GM18517 (cell line): ENCODE measurements at regions not wholly inside any gene's neighbourhood (a gene's known extent, or its start where the extent isn't known, plus 50 kb on each side); places are given as distances from the start of the nearest gene placed in this dataset.
"Not testable (repeated sequence)": the region's sequence is repeated elsewhere in the genome, so short reads cannot be mapped to it uniquely, and the experiment has no call there.

ENCODE experiments used
- ATAC-seq: cut with Tn5 transposase; IDR thresholded peaks from one replicate; pipeline ENCODE4 v1.9.1; 2021; ENCODE audit warnings: mild to moderate bottlenecking, moderate library complexity; ENCODE audit not compliant: unreplicated experiment

GRCh38 chr10:29363930-29364329 lies 75.1 kb downstream of the LYZL1 start:
- not testable (repeated sequence) for ATAC-seq

GRCh38 chr10:29366206-29366605 lies 77.3 kb downstream of the LYZL1 start:
- not testable (repeated sequence) for ATAC-seq

- ATAC-seq: no peak
Observed at GRCh38 chr10:29369419-29369818, 80.5 kb downstream of the LYZL1 start.

- no peak for ATAC-seq
Observed at GRCh38 chr10:29370097-29371092, 81.5 kb downstream of the LYZL1 start.

GRCh38 chr10:29372920-29373319 lies 84.0 kb downstream of the LYZL1 start:
- no peak for ATAC-seq

GRCh38 chr10:29374162-29374561 lies 85.3 kb downstream of the LYZL1 start:
- ATAC-seq: no peak

GRCh38 chr10:29375888-29376287 lies 87.0 kb downstream of the LYZL1 start:
- ATAC-seq: no peak

GRCh38 chr10:29377333-29377961 lies 88.6 kb downstream of the LYZL1 start:
- no peak for ATAC-seq

DNA sequence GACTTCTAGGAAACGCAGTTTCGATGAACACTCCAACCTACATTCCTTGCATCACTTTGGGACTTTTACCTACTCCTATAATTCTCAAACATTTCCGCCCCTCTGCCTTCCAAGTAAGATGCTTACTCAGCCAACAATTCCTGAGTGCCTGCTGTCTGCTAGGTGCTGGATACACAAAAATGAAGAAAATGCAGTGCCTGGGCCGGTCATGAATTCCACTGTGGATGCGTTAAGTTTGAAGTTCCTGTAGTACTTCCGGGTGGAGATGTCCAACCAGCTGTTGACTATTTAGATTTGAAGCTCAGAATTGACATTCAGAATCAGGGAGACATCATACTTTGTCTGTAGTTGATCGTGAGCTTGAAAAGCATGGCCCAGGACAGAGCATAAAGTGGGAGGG lies 89.2 kb downstream of the LYZL1 start:
- ATAC-seq: no peak

DNA sequence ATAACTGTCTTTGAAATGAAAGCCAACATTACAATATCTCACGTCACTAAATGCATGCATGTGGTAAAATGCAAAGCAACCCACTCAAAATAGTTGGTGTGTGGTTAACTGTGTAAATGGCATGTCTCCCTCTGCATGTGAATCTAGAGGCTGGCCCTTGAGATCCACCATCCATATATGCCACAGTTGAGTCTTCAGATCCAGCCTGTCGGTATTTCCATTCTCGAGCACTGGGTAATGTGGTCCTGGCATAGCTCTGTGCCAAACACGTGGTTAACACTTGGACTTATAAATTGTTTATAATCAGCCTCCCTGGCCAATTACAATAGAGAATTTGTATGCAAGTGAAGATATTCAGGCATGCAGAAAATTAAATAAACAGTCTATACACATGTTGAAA lies 90.3 kb downstream of the LYZL1 start:
- ATAC-seq: no peak

GRCh38 chr10:29379777-29380598 lies 91.1 kb downstream of the LYZL1 start:
- not testable (repeated sequence) for ATAC-seq

GRCh38 chr10:29380599-29381511 lies 92.0 kb downstream of the LYZL1 start:
- not testable (repeated sequence) for ATAC-seq

DNA sequence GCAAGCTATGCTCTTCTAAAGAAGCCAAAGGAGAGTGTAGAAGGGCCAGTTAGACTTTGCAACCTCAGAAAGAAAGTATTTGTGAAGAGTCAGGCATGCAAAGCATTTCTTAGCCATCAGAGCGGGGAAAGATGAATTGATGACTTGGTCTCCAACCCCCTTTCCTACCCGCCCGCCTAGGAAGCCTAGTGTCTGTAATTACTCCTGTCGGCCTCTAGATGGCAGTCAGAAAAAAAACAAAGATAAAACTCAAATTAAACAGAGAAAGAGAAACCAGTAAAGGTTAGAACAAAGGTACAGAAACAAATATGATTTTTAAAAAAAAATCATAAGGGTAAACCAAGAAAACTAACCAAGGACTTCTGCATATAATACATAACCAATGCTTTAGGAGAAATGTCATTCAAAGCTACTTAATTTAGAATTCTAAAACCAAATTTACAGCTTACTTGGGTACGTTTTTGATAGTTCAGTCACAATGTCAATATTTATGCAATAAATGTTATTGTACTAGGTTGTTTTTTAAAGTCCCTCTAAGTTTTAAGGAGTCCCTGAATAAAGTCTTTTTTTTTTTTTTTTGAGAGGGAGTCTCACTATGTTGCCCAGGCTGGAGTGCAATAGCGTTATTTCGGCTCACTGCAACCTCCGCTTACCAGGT lies 97.6 kb downstream of the LYZL1 start:
- ATAC-seq: peak; percentile 51

- ATAC-seq: no peak
Observed at GRCh38 chr10:29387269-29387668, 98.4 kb downstream of the LYZL1 start.

DNA sequence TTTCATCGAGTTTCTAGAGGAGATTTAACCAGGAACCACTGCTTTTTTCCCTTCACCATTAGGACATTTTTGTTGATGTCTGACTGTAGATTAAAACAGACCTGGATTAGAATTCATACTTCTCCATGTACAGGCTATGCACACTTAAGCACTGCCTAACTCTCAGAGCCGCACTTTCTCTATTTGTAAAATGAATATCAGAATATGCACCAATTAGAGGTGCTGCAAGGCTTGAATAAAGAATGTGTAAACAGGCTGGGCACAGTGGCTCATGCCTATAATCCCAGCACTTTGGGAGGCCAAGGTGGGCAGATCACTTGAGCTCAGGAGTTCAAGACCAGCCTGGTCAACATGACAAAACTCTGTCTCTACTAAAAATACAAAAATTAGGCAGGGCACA lies 99.2 kb downstream of the LYZL1 start:
- ATAC-seq: not testable (repeated sequence)

GRCh38 chr10:29389493-29389892 lies 100.6 kb downstream of the LYZL1 start:
- ATAC-seq: no peak

GRCh38 chr10:29389935-29390334 lies 101.1 kb downstream of the LYZL1 start:
- no peak for ATAC-seq

- no peak for ATAC-seq
Observed at GRCh38 chr10:29392376-29393021, 103.6 kb downstream of the LYZL1 start.

- no peak for ATAC-seq
Observed at GRCh38 chr10:29394321-29394932, 105.6 kb downstream of the LYZL1 start.
